NCI-H774 (cell line): ENCODE measurements at regions not wholly inside any gene's neighbourhood (a gene's known extent, or its start where the extent isn't known, plus 50 kb on each side); places are given as distances from the start of the nearest gene placed in this dataset.
"Not testable (repeated sequence)": the region's sequence is repeated elsewhere in the genome, so short reads cannot be mapped to it uniquely, and the experiment has no call there.

Source experiments
- DNase-seq: peaks from one replicate; lab custom pipeline; 2025; lab: John Stamatoyannopoulos, UW

DNA sequence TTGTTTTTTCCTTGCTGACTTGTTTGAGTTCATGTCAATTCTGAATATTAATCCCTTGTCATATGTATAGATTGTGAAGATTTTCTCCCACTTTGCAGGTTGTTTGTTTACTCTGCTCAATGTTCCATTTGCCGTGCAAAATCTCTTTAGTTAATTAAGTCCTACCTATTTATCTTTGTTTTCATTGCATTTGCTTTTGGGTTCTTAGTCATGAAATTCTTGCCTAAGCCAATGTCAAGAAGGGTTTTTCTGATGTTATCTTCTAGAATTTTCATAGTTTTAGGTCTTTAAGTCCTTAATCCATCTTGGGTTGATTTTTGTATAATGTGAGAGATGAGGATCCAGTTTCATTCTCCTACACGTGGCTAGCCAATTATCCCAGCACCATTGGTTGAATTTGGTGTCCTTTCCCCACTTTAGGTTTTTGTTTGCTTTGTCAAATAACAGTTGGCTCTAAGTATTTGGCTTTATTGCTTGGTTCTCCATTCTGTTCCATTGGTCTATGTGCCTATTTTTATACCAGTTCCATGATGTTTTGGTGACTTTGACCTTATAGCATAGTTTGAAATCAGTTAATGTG lies 163.1 kb upstream of the PGR start:
- DNase-seq, result no peak

DNA sequence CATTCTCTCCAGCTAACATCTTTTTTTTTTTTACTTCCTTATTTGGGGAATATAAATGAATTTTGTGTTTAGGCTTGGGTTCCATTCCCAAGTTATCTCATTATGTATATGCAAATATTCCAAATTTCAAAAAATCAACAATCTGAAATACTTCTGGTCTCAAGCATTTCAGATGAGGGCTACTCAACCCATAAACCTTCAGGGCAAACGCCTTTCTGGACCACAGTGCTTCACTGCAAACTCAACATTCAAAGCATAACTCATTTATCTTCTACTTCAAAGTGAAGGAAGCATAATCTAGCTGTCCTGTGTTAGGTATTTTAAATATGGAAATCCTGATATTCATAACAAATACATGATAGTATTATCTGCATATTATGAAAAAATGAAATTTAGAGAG lies 161.7 kb upstream of the PGR start:
- DNase-seq, result no peak

DNA sequence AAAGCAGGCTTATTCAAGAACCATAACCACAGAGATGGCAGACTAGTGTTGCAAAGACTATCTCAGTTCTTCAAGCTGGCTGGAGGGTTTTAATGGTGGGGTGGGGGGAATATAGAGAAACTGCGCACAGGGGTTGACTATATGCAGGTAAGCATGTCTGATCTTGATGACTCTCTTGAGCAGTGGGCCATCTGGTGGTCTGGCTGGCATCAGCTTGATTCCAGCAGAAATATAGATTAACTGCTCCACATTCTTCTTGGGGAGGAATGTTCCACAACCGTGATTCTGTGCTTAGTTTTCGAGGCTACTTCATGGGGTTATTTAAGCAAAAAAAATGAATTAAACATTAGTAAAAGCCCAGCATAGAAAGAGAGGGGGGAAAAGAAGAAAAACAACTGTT lies 158.8 kb upstream of the PGR start:
- no peak for DNase-seq

DNA sequence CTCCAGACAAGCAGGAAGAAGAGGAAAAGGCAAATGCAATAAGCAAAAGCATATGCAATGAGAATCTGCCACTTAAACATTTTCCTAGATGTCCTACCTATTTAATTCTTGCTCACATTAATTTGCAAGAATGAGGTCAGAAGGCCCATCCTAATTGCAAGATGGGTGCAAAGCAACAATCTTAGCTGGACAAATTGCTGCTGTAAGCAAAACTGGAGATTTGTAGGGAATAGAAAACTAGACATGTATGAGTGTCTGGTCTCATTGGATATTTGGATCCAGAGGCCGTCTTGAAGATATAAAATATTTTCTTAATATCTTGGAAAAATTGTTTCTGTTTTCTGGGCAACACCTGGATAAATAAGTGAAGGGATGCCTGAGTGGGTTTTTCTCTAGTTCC lies 150.1 kb upstream of the PGR start:
- DNase-seq, result no peak

DNA sequence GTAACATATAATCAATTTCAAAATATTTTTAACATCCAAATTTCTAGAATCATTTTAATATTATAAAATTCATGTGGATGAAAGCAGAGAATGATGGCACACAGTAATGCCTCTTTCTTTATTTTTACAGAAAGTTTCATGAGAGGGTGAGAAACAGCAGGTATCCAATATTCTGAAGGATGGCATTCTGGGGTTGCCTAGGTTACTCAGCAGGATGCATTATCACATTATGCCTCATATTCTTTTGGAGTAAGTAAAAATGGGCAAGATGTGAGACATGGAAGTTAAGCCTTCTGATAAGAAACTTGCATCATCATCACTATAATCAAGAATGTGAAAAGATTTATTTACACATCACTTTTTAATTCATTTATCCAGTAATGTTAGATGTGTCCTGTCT lies 148.7 kb upstream of the PGR start:
- DNase-seq, result no peak

DNA sequence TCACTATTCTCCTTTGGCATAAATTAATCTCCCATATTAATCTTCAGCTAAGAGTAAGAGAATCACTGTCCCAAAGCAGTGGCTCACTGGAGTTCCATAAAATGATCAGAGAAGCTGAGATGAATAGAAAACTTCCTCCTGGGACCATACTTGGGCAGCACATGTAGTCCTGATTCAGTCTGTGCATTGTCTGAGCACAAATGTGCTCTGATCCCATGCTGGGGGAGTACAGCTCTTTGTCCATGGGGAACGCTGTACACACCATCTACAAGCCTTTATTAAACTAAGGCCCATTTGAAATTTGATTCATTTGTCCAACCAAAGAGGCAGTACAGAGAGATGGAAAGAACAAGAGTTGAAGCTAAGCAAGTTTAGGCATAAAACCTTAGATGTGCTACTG lies 147.4 kb upstream of the PGR start:
- DNase-seq, result no peak

DNA sequence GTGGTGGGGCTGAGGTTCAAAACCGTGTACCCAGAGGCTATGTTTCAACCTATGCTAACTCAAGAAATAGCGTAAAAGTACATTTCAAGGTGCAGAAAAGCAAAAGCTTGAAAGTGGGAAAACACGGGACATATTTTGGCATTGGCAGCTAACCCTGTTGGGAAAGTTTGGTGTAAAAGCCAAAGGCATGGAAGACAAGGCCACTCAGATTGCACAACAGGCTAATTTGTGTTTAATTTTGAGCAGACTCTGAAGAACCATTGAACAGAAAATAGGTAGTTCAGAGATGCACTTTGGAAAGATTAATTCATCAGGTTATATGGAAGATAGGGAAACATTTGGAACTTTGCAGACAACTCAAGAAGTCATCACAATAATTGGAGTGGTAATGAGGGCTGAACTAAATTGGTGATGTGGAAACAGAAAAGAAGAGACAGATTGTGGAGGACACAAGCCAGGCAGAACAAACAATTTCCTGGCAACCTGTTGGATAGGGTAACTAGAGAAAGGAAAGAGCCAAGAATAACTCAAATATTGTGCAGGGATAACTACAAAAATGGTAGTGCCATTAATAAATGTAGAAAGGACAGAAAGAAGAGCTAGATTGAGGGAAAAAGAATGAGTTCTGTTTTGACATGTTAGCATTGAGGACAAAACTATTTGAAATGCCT lies 140.5 kb upstream of the PGR start:
- DNase-seq, result no peak

DNA sequence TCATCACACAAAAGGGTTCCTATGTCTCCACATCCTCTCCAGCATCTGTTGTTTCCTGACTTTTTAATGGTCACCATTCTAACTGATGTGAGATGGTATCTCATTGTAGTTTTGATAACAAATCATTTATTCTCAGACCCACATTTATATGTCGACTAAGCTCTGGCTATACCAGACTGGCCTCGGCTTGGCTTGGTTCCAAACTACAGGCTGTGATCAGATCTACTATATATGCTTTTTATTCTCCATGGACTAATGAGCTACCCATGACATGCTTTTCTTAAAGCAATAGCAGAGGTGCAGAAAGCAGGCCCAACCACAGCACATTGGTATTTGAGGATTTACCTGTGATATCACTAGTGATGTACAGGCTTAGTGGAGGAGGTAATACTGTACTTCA lies 139.8 kb upstream of the PGR start:
- DNase-seq, result no peak

DNA sequence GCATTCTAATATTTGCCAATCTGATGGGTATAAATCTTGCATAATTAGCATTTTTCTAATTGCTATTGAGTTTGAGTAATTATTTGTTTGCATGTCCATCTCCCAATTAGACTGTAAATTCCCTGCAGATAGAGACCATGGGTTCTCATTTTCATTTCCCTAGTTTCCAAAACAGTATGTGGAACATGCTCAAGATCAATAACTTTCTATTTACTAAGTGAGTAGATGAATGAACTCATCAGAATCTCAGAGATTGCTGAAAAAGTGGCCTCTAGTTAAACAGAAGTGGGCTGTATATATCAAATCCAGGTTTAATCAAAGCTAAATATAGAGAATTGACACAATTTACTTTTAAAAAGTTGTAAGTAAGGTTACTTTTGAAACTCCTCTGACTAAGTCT lies 138.0 kb upstream of the PGR start:
- no peak for DNase-seq

DNA sequence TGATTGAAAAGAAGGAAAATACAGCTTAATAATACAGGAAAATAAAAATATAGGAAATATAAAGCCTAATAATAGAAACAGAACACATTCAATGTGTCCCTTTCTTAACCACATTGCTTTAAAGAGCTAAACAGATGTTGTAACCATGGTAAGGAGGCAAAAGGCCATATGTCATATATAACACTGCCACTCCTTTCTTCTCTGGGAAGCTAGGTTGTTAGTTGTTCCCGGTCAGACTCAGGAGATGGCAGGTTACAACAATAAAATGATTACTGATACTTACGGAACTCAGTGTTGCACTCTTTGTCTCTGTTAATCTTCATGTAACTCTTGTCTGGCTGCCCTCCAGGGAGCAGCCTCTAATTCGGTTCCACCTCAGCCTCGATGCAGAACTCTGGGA lies 134.7 kb upstream of the PGR start:
- DNase-seq, result no peak

DNA sequence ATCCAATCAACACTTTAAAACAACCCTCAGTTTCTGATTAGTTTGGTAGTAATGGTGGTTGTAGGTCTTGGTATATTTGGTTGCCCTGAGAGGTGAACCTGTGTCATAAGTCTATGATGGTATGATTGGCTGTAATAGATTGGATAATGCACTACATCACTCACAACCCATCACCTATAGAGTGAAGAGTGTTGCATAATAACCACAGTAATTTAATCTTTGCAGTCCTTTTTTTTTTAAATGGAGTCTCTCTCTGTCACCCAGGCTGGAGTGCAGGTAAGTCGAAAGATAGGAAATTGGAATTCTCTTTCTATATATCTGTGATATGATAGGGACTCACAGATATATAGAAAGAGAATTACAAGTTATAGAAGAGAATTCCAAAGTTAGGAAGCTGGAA lies 133.4 kb upstream of the PGR start:
- no peak for DNase-seq

DNA sequence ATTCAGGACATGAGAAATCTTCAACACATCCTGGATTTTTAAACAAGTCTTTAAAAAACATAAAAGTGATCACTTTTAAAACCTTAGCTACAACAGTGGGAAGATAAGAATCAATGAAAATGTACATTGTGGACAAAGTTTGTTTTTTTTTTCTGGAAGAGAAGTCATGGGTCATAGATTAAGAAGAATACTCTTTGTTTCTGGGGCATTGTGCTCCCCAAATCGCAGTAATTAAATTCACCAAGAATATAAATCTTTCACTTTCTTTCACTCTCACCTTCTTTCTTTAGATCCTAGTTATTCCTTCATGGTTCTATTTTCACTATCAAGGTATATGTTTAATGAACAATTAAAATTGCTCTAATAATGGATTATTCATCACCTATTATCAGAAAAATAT lies 132.6 kb upstream of the PGR start:
- no peak for DNase-seq

DNA sequence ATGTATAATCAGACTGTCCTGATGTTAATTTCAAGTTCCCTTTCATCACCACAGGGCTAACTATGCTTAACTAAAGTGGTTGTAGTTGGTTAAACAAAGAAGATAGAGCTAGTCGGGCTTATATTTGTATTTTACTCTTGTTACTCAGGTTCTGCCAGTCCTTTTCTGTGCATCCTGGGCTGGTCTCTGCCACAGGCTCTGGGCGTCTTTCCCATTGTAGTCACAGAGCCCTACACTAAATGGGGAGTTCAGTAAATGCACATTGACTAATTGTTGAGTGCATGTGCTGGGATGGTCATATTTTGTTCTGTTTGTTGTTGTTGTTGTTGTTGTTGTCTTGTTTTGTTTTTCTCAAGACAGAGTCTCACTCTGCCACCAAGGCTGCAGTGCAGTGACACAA lies 125.4 kb upstream of the PGR start:
- DNase-seq, result no peak

DNA sequence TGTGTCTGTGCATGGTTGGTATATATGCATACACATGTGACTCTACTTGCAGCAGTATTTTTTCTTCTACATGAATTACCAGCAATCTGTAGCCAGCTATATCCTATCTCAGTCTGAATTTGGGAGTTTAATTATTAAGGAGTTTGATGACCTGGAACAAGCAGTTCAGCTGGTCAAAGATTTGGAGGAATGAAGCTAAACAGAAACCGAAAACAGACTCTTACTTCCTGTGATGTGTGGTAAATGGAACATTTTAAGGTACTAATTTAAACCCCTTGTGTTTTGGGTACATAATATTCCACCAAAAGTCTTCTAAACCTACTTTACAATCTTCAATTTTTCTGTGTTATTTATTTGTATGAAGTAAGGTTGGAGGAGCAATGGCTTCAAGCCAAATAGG lies 124.4 kb upstream of the PGR start:
- no peak for DNase-seq

DNA sequence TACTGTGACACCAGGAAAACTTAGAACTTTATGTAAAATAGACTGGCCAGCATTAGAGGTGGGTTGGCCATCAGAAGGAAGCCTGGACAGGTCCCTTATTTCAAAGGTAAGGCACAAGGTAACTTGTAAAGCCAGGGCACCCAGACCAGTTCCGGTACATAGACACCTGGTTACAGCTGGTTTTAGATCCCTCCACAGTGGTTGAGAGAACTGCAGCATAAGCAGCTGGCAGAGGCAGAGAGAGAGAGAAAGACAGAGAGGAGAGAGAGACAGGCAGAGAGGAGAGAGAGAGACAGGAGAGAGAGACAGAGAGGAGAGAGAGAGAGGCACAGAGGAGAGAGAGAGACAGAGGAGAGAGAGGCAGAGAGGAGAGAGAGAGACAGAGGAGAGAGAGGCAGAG lies 116.0 kb upstream of the PGR start:
- not testable (repeated sequence) for DNase-seq

DNA sequence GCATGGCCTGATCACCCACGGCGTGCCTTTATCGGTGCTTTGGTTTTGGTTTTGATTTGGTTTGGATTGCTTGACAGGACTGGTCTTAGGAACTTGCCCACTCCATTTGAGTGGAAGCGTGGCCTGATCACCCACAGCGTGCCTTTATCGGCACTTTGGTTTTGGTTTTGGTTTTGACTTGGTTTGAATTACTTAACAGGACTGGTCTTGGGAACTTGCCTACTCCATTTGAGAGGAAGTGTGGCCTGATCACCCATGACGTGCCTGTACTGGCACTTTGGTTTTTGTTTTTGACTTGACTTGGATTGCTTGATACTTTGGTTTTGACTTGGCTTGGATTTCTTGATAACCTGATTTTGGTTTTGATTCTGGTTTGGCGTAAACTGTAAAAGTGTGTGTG lies 115.5 kb upstream of the PGR start:
- DNase-seq, result not testable (repeated sequence)

DNA sequence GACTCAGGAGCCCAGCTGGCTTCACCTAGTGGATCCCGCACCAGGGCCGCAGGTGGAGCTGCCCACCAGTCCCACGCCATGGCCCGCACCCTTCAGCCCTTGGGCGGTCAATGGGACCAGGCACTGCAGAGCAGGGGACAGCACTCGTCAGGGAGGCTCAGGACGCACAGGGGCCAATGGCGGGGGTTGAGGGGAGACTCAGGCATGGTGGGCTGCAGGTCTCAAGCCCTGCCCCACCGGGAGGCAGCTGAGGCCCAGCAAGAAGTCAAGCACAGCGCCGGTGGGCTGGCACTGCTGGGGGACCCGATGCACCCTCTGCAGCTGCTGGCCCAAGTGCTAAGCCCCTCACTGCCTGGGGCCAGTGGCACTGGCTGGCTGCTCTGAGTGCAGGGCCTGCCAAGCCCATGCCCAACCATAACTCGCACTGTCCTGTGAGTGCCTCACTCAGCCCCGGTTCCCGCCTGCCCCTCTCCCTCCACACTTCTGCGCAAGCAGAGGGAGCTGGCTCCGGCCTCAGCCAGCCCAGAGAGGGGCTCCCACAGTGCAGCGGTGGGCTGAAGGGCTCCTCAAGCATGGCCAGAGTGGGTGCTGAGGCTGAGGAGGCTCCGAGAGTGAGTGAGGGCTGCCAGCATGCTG lies 111.7 kb upstream of the PGR start:
- no peak for DNase-seq

DNA sequence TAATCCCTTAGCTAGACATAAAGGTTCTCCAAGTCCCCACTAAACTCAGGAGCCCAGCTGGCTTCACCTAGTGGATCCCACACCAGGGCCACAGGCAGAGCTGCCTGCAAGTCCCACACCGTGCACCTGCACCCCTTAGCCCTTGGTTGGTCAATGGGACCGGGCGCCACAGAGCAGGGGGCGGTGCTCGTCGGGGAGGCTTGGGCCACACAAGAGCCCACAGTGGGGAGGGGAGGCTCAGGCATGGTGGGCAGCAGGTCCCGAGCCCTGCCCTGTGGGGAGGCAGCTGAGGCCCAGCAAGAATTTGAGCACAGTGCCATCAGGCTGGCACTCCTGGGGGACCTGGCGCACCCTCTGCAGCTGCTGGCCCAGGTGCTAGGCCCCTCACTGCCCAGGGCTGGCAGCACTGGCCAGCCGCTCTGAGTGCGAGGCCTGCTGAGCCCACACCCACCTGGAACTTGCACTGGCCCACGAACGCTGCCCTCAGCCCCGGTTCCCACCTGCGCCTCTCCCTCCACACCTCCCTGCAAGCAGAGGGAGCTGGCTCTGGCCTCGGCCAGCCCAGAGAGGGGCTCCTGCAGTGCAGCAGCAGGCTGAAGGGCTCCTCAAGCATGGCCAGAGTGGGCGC lies 101.7 kb upstream of the PGR start:
- not testable (repeated sequence) for DNase-seq

DNA sequence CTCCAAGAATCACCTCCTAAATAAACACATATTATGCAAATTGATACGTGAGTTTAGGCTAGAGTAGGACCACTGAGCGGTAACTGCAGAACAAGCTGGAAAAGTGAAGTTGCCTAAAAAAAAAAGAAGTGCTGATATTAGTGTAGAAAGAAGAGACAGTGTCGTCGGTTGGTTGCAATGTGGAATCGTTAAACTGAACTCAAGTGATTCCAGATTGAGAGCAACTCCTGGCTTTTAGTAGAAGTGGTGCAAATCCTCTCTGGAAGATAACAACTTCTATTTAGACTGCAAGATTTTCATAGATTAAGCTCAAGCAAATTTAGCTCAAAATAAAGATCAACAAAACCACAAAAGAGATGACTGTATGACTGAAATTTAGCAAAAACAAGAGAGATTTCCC lies 97.0 kb upstream of the PGR start:
- no peak for DNase-seq

DNA sequence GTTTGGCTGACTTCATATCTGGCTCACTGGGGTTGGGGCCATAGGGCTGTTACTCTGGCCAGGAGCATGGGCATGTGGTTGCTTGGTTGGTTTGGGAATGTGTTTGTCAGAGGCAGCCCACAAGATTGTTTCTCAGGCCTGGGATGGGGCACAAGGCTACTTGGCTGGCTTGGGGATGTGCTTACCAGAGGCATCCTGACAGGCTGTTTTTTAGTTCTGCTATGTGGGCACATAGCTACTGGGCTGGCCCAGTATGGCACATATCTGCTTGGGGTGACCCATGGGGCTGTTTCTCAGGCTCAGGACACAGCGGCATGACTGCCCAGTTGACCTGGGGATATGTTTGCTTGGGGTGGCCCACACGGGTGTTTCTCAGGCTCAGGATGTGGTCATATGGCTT lies 94.6 kb upstream of the PGR start:
- DNase-seq, result no peak

DNA sequence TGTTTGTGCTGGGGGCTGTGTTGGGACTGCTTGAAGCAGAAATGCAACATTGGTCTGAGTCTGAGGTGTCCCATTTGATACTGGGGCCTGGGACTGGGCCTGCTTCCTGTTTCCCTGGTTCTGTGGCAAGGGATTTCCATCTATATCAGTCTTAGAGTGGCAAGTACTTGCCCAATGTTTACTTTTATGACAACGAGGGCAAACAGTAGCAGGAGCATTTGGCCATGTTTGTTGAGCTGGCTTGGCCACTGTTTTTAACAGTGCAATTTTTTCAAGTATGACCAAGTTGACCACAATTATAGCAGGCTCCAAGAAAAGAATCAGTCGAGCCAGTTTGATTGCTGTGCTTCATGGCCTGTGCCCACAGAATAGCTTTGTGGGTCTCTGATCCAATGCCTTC lies 88.5 kb upstream of the PGR start:
- peak; percentile 7 for DNase-seq

DNA sequence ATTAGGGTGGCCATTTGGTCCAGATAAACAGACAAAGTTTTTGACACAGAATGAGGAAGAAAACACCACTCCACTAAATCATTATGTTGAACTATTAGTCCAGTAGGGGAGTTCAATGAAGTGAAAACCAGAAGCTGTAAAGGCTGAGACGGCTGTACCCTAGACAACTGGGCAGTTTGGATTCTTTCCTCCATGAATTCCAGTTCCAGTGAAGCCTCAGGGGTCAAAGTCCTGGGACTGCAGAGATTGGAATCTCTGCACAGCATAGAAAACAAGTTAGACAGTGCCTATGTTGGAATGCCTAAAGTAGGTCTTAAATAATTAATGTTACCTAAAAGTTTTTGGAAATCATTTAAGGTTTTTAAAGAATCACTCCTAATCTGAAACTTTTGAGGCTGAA lies 86.5 kb upstream of the PGR start:
- DNase-seq, result not testable (repeated sequence)

DNA sequence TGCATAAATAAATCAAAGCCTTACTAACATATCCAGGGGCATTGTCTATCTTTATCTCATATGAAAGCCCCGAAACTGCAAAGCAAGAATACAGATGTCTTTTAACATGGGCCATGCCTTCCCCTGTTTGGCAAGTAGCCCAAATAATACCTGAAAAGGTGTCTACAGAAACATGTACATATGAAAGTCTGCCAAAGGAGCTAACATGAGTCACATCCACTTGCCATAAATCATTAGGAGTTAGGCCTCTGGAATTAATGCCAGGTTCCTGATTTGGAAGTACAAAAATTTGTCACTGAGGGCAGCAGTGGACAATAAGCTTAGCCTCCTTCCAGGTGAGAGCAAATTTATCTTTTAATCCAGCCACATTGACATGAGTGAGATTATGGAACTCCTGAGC lies 85.5 kb upstream of the PGR start:
- peak; percentile 11 for DNase-seq
